HG02973 (cell line): ENCODE measurements at regions not wholly inside any gene's neighbourhood (a gene's known extent, or its start where the extent isn't known, plus 50 kb on each side); places are given as distances from the start of the nearest gene placed in this dataset.
"Not testable (repeated sequence)": the region's sequence is repeated elsewhere in the genome, so short reads cannot be mapped to it uniquely, and the experiment has no call there.

Experiments used
- ATAC-seq: cut with Tn5 transposase; IDR thresholded peaks from one replicate; pipeline ENCODE4 v1.9.1; 2021; ENCODE audit warnings: moderate library complexity; ENCODE audit not compliant: unreplicated experiment

- ATAC-seq: no peak
Measured at GRCh38 chr3:88000853-88001252, 58.0 kb downstream of the CGGBP1 start.

DNA sequence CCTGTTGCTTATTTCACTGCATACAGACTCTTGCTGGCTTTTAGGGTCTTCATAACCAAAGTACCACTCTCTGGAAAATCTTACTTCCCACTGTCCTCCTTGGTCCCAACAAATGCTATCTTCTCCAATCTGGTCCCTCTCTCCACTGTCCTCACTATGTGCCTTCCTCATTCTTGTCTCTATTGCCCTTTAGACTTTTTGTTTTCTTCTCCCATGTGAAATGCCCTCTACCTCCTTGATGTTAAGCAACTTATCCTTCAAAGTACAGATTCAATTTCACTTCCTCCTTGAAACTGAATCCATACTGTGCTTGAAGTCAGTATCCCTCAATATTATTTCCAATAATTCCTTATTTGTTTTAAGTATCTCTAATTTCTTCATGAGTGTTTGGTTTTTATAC, 60.8 kb downstream of the CGGBP1 start:
- no peak for ATAC-seq

DNA sequence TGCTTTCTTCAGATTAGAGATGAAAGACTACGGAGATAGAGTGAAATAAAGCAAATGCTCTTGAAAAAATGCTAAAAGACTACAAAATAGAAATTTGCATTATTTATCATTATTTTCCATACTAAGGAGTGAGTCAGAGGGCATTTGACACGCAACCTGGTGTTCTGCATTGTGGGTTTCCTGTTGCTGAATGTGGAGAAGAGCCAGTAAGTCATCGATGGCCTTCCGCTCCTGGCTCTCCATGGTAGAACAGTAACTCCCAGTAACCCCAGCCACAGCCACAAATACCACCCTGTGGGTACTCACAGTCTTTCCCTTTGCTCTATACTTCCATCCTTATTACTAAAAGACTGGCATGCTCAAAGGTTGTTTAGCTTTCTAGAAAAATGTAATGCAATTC, 61.5 kb downstream of the CGGBP1 start:
- peak; percentile 77 for ATAC-seq

DNA sequence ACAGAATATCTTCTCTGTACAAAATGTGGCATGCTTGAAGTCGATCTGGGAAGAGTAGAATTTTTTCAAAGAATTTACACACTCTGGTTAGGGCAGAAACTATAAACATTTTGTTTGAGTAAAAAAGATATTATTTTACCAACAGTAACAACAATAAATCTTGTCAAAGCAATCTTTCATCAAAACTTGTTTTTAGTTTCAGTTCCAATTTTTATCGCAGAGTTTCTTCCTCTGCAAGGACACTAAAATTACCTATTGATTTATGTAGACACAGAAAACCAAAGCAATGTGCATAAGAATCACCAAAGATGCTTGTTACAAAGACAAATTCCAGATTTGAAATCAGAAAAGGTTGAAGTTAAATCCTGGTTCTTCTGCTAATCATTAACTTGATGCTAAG, 61.9 kb downstream of the CGGBP1 start:
- no peak for ATAC-seq

GRCh38 chr3:87993566-87993965, 65.2 kb downstream of the CGGBP1 start:
- ATAC-seq: no peak

GRCh38 chr3:87987952-87988351, 70.9 kb downstream of the CGGBP1 start:
- ATAC-seq: no peak

GRCh38 chr3:87982421-87982820, 76.4 kb downstream of the CGGBP1 start:
- no peak for ATAC-seq

DNA sequence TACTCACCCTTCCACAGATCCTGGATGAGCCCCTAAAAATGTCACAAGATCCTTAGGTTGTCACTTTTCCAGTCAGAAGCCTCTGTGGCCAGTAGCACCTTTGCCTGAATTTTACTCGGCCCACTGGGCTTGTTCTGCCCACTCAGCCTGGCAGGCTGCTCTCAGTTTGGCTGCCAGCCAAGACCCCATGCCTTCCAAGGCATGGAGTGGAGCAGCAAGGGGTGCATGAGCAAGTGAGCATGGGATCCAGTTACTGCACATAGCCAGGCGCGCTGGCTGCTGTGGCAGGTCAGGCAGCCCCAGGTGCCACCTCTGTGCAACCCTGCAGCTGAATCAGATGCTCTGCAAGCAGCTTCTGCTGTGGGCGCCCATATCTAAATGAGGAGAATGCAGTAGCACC, 79.3 kb downstream of the CGGBP1 start:
- ATAC-seq: no peak

GRCh38 chr3:87977765-87978164, 81.0 kb downstream of the CGGBP1 start:
- no peak for ATAC-seq

- ATAC-seq: no peak
Measured at GRCh38 chr3:87975716-87976115, 83.1 kb downstream of the CGGBP1 start.

DNA sequence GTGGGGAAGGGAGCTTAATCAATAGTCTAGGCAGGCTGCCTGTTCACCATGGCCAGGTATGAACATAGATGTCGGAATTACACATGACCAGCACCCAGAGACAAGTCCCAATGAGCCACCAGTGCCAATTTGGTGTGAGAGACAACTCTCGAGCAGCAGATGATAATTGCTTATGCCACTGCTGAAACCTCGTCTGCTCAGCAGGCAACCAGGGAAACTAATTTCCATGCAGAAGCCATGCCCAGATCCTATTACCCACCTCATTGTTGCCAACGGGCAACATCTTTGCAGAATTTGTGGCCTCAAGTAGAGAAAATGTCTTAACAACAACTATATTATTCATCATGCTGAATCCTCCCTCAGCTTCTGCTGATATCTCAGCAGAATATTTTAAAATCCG, 84.9 kb downstream of the CGGBP1 start:
- no peak for ATAC-seq

- ATAC-seq: no peak
Measured at GRCh38 chr3:87969620-87970019, 89.2 kb downstream of the CGGBP1 start.

- ATAC-seq: no peak
Measured at GRCh38 chr3:87968668-87969067, 90.1 kb downstream of the CGGBP1 start.

DNA sequence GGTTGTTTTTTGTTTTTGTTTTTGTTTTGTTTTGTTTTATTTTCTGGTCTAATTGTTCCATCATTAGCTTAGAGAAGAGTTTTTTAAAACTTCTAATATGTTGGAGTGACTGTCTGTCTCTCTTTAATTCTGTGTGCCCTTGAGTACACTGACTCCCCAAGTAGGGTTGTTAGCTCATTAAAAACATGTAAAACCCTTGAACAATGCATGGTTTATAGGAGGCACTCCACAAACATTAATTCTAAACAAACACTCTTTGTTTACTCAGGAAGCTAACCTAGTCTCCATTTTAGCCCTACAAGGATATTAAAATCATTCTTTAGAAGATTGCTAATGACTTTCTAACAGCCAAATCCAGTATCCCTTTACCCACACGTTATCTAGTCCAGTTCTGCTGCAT, 100.5 kb downstream of the CGGBP1 start:
- ATAC-seq: no peak

GRCh38 chr3:87957575-87957974, 101.2 kb downstream of the CGGBP1 start:
- no peak for ATAC-seq

DNA sequence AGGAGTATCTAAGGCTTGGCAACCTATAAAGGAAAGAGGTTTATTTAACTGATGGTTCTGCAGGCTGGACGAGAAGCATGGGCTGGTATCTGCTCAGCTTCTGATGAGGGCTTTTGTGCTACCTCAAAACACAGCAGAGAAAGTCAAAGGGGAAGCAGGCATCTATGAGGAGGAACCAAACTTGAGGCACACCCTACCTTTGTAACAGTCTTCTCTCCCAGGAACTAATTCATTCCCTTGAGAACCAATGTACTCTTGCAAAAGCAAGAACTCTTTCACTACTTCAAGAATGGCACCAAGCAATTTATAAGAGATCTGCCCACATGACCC, 109.0 kb downstream of the CGGBP1 start:
- no peak for ATAC-seq

- ATAC-seq: peak; percentile 77
Measured at GRCh38 chr3:87949189-87949878, 109.5 kb downstream of the CGGBP1 start.

GRCh38 chr3:87946007-87946406, 112.8 kb downstream of the CGGBP1 start:
- ATAC-seq: not testable (repeated sequence)

DNA sequence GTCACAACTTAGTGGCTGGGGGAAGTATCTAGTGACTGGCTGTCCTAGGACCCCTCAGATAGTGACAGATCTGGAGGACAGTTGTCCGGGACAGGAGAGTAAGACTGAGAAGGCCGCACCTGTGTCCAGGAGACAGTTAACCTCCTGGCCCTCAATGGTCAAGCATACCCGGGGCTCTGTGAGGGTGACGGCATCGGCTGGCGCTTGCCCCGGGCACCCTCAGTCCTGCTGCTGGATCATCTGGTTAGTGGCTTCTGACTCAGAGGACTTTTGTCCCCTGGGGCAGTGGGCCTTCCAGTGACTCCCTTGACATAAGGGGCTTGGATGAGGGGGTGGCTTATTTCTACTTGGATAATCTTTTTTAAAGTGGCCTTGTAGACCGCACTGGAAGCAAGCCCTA, 116.5 kb downstream of the CGGBP1 start:
- ATAC-seq: not testable (repeated sequence)

GRCh38 chr3:87924485-87924884, 134.3 kb downstream of the CGGBP1 start:
- ATAC-seq: no peak

GRCh38 chr3:87920549-87920948, 138.3 kb downstream of the CGGBP1 start:
- no peak for ATAC-seq

GRCh38 chr3:87901141-87901540, 157.7 kb downstream of the CGGBP1 start:
- no peak for ATAC-seq

DNA sequence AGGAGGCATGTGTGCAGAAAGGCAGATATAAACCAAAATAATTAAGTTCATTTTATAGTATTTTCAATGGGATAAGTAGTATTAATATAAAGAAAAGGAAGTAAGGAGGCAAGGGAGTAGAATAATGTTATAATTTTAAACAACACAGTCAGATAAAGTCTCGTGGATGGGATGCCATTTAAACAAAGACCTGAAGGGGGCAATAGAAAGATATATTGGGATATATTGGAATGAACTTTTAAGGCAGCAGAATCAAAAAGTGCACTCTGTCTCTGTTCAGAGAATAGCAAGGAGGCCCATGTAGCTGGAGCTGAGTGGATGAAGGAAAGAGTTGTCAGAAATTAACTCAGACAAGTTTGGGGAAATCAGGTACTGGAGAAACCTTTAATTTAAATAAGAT, 158.7 kb downstream of the CGGBP1 start:
- ATAC-seq: no peak
